ENCODE measurements at regions not wholly inside any gene's neighbourhood (a gene's known extent, or its start where the extent isn't known, plus 50 kb on each side); places are given as distances from the start of the nearest gene placed in this dataset.

DNA sequence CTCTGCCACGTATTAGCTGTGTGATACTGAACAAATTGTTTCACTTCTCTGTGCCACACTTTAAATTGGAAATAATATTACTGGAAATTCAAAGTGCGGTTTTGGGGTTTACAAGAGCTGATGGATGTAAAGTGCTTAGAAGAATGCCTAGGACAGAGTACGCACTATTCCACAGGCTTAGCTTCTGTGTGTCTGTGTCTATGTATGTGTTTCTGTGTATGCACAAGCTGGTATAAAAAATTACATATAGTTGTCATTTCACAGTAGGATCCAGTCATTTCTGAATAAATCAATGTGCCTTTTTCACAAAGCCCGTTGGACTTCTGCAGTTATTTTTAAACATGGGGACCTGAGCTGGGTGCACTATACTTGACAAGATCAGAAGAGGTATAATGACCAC is 370.4 kb downstream of the TUSC7 start:
- no peak for DNase-seq (ENCODE audit: low read depth)

- DNase-seq (ENCODE audit: low read depth), result no peak
Observed at GRCh38 chr3:117080872-117081271, 371.3 kb downstream of the TUSC7 start.

GRCh38 chr3:117084277-117084676 is 374.7 kb downstream of the TUSC7 start:
- no peak for DNase-seq (ENCODE audit: low read depth)

DNA sequence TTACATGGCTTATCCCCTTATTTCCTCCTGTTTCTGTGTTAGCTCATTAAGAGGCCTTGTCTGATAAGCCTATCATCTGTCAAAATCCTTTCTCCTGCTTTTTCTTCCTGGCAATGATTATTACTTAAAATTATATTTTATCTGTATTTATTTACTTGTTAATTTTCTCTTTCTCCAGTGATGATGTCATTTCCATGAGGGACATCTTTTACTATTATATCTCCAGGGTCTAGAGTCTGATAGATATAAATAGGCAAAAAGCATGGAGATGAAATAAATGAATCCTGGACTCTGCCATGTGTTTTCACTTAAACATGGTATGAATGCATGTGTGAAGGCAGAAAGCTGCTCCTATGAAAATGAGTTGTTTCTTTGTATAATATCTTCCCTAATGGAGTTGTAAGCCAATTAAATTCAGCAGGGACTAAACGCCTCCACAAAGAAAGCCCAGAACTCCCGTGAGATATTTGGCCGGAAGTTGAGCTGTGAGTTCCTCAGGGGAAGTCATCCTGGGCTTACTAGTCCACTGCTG is 375.2 kb downstream of the TUSC7 start:
- no peak for DNase-seq (ENCODE audit: low read depth)

GRCh38 chr3:117091676-117092075 is 382.1 kb downstream of the TUSC7 start:
- no peak for DNase-seq (ENCODE audit: low read depth)

DNA sequence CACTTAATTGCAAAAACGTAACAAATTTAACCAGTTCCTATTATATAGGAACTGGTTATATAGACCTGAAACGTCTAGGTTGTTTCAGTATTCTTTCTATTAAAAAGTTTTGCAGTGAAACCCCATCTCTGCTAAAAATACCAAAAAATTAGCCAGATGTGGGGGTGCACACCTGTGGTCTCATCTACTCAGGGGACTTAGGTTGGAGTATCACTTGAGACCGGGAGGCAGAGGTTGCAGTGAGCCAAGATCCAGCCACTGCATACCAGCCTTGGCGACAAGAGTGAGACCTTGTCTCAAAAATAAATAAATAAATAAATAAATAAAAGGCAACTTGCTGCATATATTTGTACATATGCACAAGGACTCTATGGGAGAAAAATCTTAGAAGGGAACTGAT is 387.0 kb downstream of the TUSC7 start:
- no peak for DNase-seq (ENCODE audit: low read depth)

- no peak for DNase-seq (ENCODE audit: low read depth)
Observed at GRCh38 chr3:117097351-117097750, 387.8 kb downstream of the TUSC7 start.

DNA sequence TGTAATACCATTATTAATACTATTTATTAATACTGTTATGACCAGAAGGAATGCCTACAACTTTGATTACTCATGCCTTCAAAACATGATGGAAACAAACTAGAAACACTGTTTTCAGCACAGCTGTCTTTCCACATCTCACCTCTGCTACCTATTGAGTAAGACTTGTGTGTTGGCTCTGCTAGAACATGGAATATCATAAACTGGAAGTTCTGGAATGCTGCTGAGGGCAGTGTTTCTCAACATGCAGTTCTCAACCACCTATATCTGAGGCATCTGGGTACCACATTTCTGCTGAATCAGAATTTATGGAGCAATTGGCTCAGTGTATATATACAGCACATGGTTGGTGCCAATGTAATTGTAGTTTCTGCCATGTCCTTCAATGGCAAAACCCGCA is 392.1 kb downstream of the TUSC7 start:
- DNase-seq (ENCODE audit: low read depth), result no peak

- peak; percentile 18 for DNase-seq (ENCODE audit: low read depth)
Observed at GRCh38 chr3:117102426-117102825, 392.8 kb downstream of the TUSC7 start.

DNA sequence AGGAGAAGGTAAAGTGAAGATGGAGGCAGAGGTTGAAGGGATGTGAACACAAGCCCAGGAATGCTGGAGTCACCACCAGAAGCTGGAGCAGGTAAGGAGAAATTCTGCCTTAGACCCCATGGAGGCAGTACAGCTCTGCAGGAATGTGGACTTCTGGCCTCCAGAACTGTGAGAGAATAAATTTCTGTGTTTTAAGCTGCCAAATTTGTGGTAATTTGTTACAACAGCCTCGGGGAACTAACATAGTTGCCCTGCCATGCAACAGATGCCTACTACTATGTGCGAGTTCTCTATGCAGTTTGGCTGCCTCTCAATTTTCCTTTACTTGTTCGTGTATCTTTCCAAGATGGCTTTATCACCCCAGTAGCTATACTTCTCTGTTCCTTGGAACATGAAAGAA is 394.1 kb downstream of the TUSC7 start:
- peak; percentile 3 for DNase-seq (ENCODE audit: low read depth)

GRCh38 chr3:117104381-117104780 is 394.8 kb downstream of the TUSC7 start:
- DNase-seq (ENCODE audit: low read depth), result no peak

DNA sequence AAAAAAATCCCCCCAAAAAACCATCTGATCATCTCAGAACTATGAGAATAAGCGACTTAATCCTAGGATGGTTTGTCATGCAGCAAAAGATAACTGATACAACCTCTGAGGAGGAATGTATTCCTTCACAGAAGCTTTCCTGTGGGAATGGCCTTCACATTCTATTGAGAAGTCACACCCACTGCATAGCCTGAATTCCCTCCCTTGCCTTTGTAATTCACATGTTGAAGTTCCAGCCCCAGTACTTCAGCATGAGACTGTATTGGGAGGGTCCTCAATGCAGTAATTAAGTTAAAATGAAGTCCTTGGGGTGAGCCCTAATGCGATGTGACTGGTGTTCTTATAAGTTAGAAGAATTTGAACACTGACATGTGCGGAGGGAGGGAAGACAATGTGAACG is 395.2 kb downstream of the TUSC7 start:
- no peak for DNase-seq (ENCODE audit: low read depth)

DNA sequence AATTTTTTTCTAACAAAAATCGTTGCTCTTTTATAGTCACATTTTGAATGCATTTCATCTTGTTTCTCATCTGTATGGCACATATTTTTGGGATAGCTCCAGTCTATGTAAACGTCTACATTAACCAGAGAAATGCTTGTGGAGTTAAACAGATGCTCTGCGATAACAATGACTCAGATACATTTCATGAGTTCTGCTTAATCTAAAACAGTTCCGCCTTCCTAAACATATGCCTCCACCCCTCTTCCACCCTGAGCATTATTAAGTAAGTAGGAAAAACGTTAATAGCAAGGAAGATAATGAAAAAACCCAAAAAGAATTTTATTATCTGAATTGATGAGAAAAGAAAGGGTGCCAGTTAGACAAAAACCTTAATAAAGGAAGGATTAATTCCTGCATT is 396.1 kb downstream of the TUSC7 start:
- DNase-seq (ENCODE audit: low read depth), result no peak

GRCh38 chr3:117106396-117106795 is 396.8 kb downstream of the TUSC7 start:
- DNase-seq (ENCODE audit: low read depth), result no peak

DNA sequence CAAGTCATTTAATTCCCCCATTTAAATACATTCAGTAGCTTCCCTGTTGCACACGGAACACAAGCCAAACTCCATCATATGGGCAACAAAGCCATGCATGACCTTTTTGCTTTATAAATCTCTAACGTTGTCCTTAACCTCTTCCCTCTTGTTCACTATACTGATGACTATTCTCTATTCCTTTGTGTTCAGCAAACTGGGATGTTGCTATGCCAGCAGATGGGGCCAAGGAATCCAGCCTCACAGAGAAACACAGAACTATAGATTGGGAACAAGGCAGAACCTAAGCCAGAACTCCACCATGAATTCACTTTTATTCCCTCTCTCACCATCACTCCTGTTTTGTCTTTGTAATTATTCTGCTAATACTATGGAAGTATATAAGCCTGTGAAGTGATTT is 398.4 kb downstream of the TUSC7 start:
- no peak for DNase-seq (ENCODE audit: low read depth)

- DNase-seq (ENCODE audit: low read depth), result no peak
Observed at GRCh38 chr3:117109178-117109577, 399.6 kb downstream of the TUSC7 start.

- no peak for DNase-seq (ENCODE audit: low read depth)
Observed at GRCh38 chr3:117114517-117115265, 405.1 kb downstream of the TUSC7 start.

DNA sequence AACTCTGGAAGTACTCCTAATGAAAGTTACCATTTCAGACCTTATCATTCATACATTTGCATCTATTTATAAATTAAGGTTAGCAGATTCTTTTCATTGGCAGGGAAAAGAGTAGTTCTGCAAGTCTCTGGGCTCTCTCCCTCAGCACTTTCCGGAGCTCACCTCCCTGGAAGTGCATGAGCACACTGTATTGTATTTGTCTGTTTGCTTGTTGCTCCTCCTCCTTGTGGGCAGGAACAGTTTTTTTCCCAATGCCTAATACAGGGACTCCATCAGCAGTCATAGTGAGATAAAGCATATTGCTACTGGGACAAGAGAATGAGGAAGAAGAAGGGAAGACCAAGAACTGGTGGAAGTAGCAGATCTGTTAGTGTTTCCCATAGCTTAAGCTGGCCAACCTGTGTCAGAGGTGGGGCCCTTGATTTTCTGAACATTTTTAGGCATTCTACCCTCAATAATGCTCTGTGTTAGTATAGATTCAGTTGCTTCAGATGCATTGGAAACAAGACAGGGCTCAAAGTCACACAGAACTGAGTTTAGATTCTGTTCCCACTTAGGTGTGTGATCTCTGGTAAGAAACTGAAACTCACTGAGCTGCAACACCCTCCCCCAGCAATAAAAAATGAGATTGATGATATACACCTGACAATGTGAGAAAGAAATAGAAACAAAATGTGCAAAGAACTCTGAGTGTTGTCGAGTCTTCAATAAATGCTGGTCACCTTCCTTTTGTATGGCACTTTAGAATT is 407.8 kb downstream of the TUSC7 start:
- DNase-seq (ENCODE audit: low read depth), result no peak

GRCh38 chr3:117118604-117119003 is 409.0 kb downstream of the TUSC7 start:
- no peak for DNase-seq (ENCODE audit: low read depth)

DNA sequence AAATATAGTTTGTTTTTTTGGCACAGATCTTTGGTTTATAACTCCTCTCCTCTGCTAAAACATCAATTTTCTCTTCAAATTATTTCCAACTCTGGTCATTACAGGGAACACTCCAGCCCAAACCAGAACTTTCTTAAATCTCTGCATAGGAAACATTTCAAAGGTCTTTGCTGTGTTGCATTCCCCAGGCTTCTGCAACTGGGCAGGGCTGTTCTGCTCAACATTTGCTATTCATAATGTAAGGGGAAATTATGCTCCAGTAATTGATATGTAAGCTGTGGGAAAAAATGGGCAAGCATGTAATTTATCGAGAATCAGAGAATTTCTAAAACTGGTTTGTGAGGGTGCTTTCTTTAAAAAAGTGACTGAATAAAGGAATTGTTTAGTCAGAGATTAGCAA is 410.4 kb downstream of the TUSC7 start:
- no peak for DNase-seq (ENCODE audit: low read depth)

DNA sequence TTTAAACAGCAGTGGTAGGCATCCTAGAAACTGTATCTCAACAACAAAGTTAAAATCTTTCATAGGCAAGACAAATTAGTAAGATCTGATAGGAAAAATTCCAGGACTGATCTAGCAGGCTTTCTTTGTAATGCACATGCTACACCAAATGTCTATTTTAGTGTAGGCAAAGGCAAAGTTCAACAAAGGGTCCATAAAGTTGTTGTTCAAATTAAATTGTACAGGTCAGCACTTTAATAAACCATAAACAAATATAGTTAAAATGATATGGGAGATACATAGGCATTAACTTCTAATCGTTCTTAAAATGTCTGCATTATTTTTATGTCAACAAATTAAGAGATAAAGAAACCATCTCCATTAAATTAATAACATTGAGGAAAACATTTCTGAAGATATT is 413.0 kb downstream of the TUSC7 start:
- no peak for DNase-seq (ENCODE audit: low read depth)

DNA sequence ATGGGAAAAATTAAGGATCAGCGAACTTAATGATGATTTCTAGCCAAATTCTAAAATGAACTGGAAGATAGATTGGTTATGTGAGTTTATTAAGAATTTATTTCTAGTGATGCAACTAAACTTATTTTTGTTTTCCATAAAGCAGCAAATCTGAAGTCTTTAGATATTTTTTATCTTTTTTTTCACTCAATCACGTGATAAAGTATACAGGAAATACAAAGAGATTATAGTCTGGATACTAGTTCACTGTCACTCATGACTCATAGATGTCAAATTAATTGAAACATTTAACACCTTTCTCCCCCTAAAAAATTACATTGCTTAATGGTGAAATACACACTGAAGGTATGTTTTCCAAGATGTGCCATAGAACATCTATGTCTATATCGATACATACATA is 416.9 kb downstream of the TUSC7 start:
- no peak for DNase-seq (ENCODE audit: low read depth)

DNA sequence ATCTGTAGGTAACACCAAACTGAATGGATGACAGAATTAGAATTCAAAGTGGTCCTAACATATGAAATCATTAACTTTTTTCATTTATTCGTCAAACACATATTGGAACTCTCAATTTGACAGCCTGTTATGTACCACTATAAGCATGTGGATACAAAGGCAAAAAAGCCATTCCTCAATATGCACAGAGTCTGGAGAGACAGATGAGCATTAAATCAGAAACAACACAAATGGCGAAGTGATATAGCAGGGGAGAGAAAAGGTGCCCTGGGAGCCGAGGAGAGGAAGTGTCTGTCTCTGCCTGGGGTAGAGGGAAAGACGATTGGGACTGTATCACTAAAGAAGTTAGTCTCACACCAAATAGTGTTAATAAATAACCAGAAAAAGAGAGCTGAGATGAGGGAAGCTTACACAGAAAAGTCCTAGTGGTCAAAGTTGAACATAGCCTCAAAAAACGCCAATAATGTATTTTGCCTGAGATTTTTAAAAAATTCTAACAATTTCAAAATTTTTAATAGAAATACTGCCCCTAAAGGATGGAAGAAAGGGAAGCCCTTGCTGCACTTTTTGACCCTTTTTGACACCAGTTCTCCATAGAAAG is 417.5 kb downstream of the TUSC7 start:
- DNase-seq (ENCODE audit: low read depth), result peak; percentile 43

Measured in renal cortical epithelial cell (primary cell).